Urothelium cell line (cell line): ENCODE measurements at regions not wholly inside any gene's neighbourhood (a gene's known extent, or its start where the extent isn't known, plus 50 kb on each side); places are given as distances from the start of the nearest gene placed in this dataset.

Source experiments
- DNase-seq: peaks from one replicate; pipeline ENCODE4 v3.0.0; 2011; ENCODE audit warnings: low spot score, mixed read lengths
- FAIRE-seq: peaks from 2 replicates; lab custom pipeline; 2011; peaks lifted over from hg19 to GRCh38; lab: Jason Lieb, UNC

DNA sequence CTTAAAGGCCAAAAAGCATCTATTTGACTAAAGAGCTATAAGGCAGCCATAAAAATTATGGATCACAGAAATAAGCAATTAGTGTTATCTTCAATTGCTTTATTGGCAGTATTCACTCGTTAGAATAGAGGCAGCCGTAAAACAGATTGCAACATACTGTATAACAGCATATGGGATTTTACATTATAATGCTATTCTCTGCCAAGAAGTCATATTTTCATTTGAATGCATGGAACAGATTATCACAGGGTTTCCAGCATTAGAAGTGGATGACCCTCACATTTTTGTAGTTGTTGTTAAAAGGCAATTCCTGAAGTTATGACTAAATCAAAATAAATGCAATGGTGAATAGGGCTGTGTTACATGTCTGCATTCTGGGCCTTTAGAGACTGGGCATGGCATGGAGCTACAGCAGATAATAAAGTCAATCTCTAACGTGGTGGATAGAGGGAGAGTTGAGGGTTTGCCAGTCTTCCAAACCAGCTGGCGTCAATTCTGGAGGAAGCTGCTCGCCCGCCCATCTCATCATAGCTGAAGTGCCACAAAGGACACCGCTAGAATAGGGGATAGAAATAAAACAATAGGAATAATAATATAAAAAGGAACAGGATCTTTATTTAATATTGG lies 155.4 kb upstream of the VRK2 start:
- no peak for FAIRE-seq

DNA sequence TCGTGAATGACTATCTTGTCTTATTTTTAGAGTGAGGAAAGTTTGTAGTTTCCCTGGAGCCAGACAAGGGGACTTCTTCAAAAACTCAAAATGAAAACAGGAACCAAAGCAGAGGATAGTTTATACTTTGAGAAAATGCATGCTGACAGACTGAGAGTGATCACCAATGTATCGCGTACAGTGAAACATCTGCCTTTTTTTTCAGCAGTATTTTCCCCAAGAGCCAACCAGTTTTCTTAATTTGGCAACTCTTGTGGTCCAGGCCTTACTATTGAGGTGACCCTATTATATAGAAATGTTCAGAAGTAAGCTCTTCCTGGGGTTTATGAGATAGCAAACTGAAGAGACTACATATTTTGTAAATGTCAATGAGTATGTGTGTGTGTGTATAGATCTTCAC lies 153.7 kb upstream of the VRK2 start:
- FAIRE-seq = no peak
- DNase-seq = no peak

More for the DNA sequence above, 155.4 kb upstream of the VRK2 start:
- DNase-seq = no peak

DNA sequence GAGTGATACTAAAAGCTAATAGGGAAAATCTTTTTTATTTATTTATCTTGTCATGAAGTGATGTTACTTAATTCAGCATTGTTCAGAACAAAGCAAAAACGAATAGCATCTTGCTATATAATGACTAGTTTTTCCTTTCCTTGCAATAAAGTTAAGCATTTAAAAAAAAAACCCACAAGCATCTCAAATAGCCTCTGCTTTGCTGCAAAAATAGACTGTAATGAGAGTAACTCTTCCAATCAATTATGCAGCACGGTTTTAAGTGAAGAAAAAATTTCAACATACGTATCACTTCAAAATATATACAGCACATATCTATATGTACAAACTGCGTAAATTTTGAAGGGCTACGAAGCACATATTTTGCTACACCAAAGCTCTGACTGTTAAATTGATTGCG lies 153.3 kb upstream of the VRK2 start:
- DNase-seq (no peak), FAIRE-seq (no peak)

DNA sequence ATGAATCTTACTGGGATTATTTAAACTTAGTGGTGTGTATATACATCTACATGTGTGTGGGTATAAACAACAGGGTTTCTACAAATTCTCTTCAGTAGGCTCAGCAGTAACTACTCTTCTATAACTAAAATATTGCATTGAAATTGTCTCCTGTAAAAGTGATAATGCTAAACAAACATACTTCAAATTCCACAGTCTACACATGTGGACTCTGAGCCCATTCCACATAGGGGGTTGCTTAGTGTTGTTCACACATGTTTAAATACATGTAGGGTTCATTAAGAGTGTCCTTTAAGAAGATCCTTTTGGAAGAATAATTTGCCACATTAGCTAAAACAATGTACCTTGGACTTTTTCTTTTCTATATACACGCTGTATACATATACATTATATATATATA lies 152.8 kb upstream of the VRK2 start:
- DNase-seq (no peak), FAIRE-seq (no peak)

DNA sequence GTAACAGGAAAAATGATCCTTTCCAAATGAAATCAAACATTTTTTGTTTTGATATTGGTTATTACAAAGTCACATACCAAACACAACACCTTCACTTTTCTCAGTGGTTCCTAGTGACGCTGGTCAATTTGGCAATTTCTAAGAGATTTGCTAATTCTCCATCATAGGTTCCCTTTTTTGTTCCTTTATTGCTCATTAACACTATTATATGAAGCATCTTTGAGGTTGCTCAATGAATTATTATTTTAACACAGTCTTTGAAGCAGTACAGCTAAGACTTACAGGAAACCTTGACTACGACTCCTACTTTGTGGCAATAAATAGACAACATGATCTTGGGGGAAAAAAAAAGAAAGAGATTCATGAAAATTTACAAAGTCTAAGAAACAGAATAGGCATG lies 152.2 kb upstream of the VRK2 start:
- no peak for DNase-seq
- FAIRE-seq = no peak

DNA sequence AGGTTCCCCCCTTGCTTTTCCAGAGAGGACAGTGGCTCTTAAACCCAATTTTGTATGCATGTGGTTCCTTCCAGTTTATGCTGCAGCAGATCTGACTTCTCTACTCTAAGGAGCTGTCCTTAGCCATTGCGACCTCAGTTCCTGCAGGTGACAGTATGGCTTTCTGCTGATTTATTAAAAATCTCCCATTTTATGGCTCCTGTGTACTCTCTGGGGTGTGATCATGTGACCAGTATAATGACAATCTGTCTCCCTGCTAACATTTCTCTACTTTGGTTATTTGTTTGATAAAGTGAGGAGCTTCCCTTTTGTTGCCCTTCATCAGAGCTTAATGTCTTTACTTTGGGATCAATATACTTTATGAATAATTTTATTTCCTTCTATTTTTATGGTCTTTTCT lies 148.7 kb upstream of the VRK2 start:
- FAIRE-seq (no peak), DNase-seq (no peak)

DNA sequence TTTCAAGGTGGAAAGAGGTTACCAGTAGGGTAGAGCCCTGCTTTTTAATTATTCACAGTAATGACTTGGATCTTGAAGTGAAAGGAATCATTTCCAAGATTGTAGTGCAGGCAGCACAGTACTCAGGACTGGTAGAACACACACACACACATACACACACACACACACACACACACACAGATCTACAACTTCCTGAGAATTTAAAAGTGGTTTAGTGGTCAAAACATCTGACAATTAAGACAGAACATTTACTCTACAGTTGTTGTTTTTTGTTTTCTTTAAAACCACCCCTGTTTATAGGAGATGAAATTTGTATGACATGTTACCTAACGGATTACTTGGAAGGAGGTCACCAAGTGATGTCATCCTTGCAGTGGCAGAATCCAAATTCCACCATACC lies 146.7 kb upstream of the VRK2 start:
- no peak for DNase-seq
- FAIRE-seq = peak; percentile 56

DNA sequence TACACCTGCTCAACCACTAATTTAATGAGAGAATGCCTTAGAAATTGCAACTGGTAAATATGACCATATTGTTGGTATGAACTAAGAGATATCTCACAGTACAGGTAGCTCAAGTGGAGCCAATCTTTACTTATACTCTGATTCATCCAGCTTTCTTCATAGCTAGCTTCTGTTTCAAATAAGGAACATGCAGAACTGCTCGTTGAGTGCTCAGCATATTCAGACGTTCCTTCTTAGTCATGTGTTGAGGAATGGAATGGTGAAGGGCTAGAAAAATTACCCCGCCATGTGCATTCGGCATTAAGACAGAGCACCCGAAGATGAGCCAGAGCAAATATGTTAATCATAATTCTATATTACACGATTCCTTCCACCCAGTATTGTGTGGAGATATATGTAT lies 144.0 kb upstream of the VRK2 start:
- FAIRE-seq (no peak), DNase-seq (no peak)

DNA sequence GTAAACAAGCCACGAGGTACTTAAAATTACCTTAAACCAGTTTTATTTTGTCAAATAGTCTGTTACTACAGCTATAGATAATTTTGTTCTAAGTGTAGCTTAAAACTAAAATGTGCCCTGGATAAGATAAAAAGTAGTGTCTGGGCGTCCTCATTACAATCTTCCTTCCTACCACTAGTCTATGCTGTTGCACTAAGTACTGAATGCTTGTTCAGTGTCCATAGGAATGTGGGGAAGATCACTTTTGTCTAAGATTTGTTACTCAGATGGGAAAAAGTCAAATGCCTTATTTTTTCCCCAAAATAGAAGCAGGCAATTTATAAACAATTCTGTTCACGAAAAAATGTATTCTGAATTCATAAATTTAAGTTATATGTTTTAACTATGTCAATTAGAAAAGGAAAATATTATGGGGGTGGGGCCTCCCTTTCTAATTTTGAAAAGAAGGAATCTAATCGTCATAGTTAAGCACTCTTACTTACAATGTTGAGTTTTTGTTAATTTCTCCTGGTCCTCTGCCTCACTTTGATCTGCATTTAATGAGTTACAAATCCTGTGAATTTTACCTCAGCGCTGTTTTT lies 140.4 kb upstream of the VRK2 start:
- no peak for FAIRE-seq
- peak; percentile 61 for DNase-seq

DNA sequence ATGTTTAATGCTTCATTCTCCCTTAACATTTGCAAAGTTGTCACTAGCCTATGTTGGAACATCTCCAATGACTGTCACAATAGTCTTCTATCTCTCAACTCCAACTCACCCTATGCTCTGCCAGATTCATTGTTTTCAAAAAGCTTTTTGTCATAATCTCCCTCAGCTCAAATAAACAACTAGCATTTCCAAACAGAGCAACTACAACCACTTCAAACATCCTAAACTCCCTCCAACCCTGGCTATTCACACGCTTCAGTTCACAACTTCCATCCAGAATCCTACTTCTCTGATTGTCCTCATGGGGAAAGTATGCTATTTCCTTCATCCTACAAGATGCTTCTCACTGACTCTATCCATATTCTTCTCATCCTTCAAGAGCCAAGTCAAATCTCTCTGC lies 139.2 kb upstream of the VRK2 start:
- no peak for DNase-seq
- no peak for FAIRE-seq

DNA sequence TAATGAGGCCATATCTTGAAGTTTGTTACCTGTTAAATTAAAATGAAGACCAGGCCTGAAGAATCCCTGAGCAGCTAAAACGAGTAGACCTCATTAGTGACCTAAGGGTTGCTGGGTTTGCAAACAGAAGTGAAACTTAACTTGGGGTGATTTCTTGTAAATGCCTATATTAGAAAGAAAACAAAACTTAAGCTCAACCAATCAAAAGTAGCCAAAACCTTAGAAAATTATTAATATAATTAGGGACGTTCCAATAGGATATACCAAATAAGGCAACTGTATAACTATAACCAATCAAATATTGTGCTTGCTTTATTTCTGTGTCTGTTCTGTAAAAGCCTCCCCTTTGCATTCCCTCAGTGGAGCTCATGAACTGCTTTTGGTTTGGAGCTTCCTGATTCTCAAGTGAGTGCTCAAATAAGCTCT lies 137.9 kb upstream of the VRK2 start:
- no peak for FAIRE-seq
- DNase-seq = no peak

DNA sequence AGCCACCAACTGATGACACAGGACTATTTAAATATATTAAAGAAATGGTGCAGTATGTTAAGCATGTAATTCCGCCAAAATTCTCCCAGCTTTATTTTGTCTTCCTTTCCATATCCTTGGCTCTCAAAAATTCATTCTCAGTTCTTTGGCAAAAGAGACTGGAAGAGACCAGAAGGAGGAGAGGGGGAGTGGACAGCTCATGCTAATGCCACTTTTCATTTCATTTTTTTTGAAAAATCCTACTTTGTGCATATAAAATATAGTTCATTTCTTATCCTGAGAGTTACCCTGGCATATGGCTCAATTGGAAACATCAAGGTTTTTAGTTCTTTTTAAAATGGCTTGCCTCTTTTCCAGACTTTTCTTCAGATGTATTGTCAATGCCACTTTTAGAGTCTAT lies 128.5 kb upstream of the VRK2 start:
- no peak for FAIRE-seq
- no peak for DNase-seq

DNA sequence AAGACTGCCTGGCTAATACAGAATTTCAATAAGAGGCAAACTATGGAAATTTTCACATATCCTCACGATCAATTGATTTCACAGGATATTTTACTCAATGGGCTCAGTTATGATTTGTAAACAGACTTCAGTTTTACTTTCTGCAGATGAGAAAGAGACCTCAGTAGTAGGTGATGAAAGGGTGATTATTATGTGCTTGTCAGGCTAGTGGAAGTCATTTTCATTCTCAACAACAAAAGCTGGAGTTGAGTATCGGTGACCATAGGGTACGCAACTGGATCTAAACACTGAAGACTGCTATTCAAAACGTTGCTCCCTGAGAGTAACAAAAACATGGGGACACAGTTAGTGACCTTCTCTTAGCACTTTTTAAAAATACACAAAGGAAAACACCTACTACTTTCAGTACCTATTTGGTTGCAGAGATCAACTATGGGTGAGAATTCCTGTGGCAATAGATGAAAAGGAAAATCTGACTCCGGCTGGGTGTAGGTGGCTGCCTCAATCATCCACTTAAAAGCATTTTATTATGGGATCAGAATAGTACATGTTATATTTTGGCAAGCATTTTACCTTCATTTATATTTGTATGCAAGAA lies 126.2 kb upstream of the VRK2 start:
- FAIRE-seq = no peak

DNA sequence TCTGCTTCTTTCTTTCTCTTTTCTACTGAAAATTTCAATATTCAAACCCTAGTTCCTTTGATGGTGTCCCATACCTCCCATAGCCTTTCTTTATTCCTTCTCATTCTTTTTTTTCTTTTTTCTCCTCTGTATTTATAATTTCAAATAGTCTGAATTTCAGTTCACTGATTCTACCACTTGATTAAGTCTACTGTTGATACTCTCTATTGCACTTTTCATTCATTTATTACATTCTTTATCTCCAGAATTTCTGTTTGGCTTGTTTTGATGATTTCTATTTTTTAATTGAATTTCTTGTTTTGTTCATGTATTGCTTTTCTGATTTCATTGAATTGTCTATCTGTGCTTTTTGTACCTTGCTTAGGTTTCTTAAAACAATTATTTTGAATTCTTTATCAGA lies 111.9 kb upstream of the VRK2 start:
- FAIRE-seq (no peak), DNase-seq (no peak)

More for the DNA sequence above, 126.2 kb upstream of the VRK2 start:
- DNase-seq = no peak

DNA sequence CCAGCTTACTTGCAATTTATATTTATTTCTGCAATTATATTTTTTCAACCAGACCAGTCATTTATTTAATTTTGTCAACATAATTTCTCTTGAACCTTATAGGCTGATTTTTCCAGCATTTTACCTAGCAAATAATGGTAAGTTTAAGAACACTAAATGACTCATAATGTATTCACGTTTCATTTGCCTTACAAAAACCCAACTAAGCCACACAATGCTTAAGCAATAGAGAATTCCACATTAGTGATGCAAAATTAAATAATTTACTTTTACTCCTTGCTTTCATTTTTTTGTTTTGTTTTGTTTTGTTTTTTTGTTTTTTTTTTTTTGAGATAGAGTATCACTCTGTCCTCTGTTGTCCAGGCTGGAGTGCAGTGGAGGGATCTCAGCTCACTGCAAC lies 110.4 kb upstream of the VRK2 start:
- DNase-seq (no peak), FAIRE-seq (no peak)

DNA sequence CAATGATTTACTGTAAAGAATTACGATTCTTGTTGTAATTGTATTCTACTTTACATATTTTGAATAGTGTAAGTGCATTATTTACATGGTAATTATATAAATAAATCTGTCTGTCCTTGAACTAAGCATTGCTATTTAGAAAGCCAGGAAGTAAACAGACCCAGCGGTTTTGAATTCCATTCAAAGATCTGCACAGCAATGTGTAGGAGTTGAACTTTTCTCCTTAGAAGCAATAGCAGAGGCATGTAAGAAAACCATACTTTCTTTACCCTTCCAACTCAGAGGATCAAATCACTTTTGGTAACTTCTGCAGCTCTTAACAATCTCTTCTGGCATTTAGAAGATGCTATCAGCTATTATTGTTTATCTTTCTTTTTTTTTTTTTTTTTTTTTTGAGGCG lies 109.2 kb upstream of the VRK2 start:
- no peak for DNase-seq
- no peak for FAIRE-seq

DNA sequence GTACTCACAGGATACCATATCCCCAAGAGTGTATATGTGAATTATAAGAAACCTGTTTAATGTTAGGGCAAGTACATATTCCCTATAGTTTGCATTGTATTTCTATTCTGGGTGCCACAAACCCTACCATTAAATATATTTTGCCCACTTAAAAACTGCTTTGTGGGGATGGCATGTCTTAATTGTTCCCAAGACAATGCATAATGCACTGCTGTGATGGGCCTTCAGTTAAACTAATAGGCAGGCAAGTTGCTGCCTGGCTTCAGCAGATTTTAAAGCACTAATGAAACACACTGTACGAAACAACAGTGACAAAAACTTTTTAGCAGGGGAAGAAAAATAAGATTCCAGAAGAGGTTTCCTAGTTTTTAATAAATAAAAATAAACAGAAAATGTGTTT lies 104.8 kb upstream of the VRK2 start:
- FAIRE-seq (no peak), DNase-seq (no peak)

DNA sequence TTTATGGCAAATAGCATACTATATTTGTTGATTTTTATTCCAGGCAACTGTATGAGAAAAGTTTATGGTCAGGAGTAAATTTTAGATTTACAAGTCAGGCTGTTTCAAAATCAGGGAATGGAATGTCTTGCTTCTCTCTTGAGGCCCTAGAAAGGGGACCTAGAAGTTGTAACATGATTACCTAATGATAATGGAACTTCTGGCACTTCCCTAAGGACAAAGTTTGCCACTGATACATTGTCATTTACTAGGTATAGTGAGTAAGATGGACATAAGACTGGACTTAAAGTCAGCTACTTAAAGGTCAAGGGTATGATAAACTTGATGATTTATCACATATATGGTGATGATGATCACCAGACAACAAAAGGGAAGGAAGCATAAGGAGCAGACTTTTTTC lies 103.3 kb upstream of the VRK2 start:
- no peak for FAIRE-seq

DNA sequence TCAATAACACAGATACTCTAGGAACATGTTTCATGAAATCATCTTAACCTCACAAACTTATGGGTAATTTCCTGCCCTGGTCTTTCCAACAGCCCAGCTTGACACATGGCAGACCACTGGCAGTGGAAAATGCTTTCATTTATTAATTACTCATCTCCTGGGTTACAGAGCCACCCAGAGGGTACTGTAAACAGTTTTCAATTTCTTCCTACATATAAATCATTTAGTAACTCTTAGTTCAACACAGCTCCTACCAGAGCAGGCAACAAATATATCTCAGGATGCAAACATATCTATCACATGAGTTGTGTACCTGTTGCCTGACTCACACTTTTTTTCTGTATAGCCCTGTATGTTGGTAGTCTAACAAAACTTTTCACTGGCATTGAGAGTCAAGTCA lies 99.2 kb upstream of the VRK2 start:
- no peak for FAIRE-seq
- no peak for DNase-seq

More for the DNA sequence above, 103.3 kb upstream of the VRK2 start:
- DNase-seq = no peak

DNA sequence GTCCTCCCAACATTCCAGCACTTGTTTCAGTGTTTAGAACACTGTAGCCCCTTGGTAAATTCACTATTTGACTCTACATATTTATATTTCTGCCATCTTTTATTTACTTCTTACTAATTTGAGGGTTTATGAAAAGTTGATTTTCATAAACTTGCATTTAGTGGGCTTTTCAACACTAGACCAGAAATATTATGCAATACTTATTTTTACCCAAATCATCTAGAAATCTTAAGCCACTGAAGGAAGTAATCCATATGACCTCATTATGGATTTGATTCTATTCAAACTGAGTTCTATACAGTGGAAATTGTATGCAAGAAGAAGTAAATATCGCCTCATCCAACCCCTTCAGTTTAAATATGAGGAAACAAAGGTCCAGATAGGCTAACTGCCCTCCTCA lies 92.6 kb upstream of the VRK2 start:
- FAIRE-seq (no peak), DNase-seq (no peak)

DNA sequence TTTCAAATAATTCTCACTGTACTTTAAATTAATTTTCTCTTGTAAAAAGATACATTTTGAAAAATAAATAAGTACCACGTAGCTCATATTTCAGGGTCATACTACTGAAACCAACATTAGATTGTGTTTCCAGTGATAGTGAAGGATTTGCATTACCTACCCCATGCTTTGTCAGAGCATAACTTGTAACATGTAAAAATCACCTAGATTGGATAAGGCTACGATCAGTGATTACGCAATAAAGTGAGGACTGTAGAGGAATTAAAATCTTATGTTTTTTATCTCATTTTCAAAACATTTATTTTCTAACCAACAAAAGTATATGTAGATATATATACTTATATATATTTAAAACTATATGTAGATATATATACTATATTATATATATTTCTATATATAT lies 89.4 kb upstream of the VRK2 start:
- FAIRE-seq = no peak
- no peak for DNase-seq

DNA sequence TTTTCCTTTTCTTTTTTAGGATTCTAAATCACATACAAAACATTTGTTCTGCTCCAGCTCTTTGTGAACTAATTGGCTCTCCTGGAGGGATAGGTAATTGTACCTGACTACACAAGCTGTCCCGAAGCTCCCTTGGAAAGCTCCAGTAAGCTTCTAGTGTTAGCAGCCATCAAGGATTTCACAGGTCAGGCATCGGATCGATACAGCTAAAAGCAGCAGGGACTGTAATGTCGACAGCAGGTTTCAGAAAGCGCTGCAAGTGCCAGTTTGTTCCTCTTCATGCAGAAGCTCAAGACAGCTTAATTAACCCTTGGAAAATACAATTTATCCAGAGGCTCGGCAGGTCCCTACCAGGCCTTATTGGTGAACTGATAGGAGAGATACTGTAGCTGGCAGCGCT lies 87.2 kb upstream of the VRK2 start:
- DNase-seq = no peak
- no peak for FAIRE-seq

DNA sequence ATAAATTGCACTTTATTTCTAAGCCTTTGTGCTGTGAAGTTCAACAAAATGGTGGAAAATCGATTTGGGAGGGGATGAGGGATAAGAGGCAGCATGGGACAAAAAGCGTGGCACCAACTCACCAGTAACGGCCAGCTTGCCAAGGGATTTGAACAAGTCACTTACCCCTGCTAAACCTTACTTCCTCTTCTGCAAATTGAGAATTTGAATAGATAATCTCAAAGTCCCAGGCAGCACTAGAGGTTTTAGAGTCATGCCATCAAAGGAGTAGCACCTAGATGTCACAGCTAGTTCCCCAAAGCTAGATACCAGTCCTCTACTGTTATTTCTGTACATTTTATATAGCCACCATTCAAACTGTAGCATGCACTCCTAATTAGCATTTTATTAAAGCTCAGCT lies 83.7 kb upstream of the VRK2 start:
- DNase-seq = no peak
- no peak for FAIRE-seq
